ENCODE measurements at regions not wholly inside any gene's neighbourhood (a gene's known extent, or its start where the extent isn't known, plus 50 kb on each side); places are given as distances from the start of the nearest gene placed in this dataset.

GRCh38 chr15:91622235-91622634 lies 231.3 kb upstream of the SLCO3A1 start:
- H3K27me3 ChIP-seq (replicated peaks; ENCODE audit: insufficient read depth): peaks cover 4% of the 10 kb centered on the region; the same call in 1 of the 2 replicates
- no peak overlapping the region for H3K4me3 ChIP-seq
- no peak overlapping the region for H3K27ac ChIP-seq
- no peaks in the 10 kb centered on the region for H3K36me3 ChIP-seq (ENCODE audit: low read depth)
- H3K9me3 ChIP-seq (ENCODE audit: low read depth): no peaks in the 10 kb centered on the region
- no peak overlapping the region for H2AFZ ChIP-seq
- no peak for DNase-seq
- no peak overlapping the region for H3K4me2 ChIP-seq (ENCODE audit: unreplicated experiment)
- H3K9ac ChIP-seq: no peak overlapping the region
- H3F3A ChIP-seq (ENCODE audit: insufficient read depth): no peaks in the 10 kb centered on the region
- H3K4me1 ChIP-seq (ENCODE audit: insufficient read depth): no peaks in the 10 kb centered on the region
- 53 to 59% methylated on average over 4 of the region's 4 CpGs for WGBS, 2 experiments (ENCODE audit: low coverage in 1 of 2, low lambda C conversion rate in 2 of 2, missing lambda C conversion rate in 2 of 2)
- no peaks in the 10 kb centered on the region for H3K79me2 ChIP-seq (ENCODE audit: insufficient read depth)
- H3K9me2 ChIP-seq (ENCODE audit: insufficient read depth): no peaks in the 10 kb centered on the region
- in situ Hi-C loops (cut with MboI): no loop called here
- no peak for TF ChIP-seq EZH2 (IDR thresholded peaks at IDR 0.05; ENCODE audit: insufficient read depth, poor library complexity, severe bottlenecking)
- no peak for TF ChIP-seq EZH2phosphoT487 (IDR thresholded peaks at IDR 0.05; ENCODE audit: insufficient read depth, low read depth)
- no peaks in the 10 kb centered on the region for H4K20me1 ChIP-seq (ENCODE audit: insufficient read depth)

GRCh38 chr15:91622711-91623342 lies 230.7 kb upstream of the SLCO3A1 start:
- Histone ChIP-seq H4K20me1 (ENCODE audit: insufficient read depth) (no peaks in the 10 kb centered on the region), H3F3A (ENCODE audit: insufficient read depth) (no peaks in the 10 kb centered on the region), H3K9ac (no peak overlapping the region), H2AFZ (no peak overlapping the region), H3K27me3 (replicated peaks; ENCODE audit: insufficient read depth) (peaks cover 4% of the 10 kb centered on the region; the same call in 1 of the 2 replicates), H3K4me1 (ENCODE audit: insufficient read depth) (no peaks in the 10 kb centered on the region), H3K27ac (no peak overlapping the region), H3K4me3 (no peak overlapping the region), H3K9me2 (ENCODE audit: insufficient read depth) (no peaks in the 10 kb centered on the region), H3K36me3 (ENCODE audit: low read depth) (no peaks in the 10 kb centered on the region), H3K9me3 (ENCODE audit: low read depth) (no peaks in the 10 kb centered on the region), H3K79me2 (ENCODE audit: insufficient read depth) (no peaks in the 10 kb centered on the region), H3K4me2 (ENCODE audit: unreplicated experiment) (no peak overlapping the region)
- in situ Hi-C loops (cut with MboI): no loop called here
- TF ChIP-seq EZH2 (IDR thresholded peaks at IDR 0.05; ENCODE audit: insufficient read depth, poor library complexity, severe bottlenecking): no peak
- no peak for TF ChIP-seq EZH2phosphoT487 (IDR thresholded peaks at IDR 0.05; ENCODE audit: insufficient read depth, low read depth)
- DNase-seq: no peak
- 44 to 51% methylated on average over 8 of the region's 8 CpGs for WGBS, 2 experiments (ENCODE audit: low coverage in 1 of 2, low lambda C conversion rate in 2 of 2, missing lambda C conversion rate in 2 of 2)

GRCh38 chr15:91624353-91624968 lies 229.0 kb upstream of the SLCO3A1 start:
- in situ Hi-C loops (cut with MboI): no loop called here

GRCh38 chr15:91625506-91625905 lies 228.0 kb upstream of the SLCO3A1 start:
- H3K9me2 ChIP-seq (ENCODE audit: insufficient read depth): no peaks in the 10 kb centered on the region
- in situ Hi-C loops (cut with MboI): no loop called here

More at GRCh38 chr15:91624353-91624968, 229.0 kb upstream of the SLCO3A1 start:
- Histone ChIP-seq H3K79me2 (ENCODE audit: insufficient read depth) (no peaks in the 10 kb centered on the region), H3K27ac (no peak overlapping the region), H3K27me3 (replicated peaks; ENCODE audit: insufficient read depth) (peaks cover 4% of the 10 kb centered on the region; the same call in 1 of the 2 replicates), H2AFZ (no peak overlapping the region), H3K9me3 (ENCODE audit: low read depth) (no peaks in the 10 kb centered on the region), H3K9ac (no peak overlapping the region), H3K36me3 (ENCODE audit: low read depth) (no peaks in the 10 kb centered on the region), H3K4me1 (ENCODE audit: insufficient read depth) (no peaks in the 10 kb centered on the region), H3F3A (ENCODE audit: insufficient read depth) (no peaks in the 10 kb centered on the region), H3K4me3 (no peak overlapping the region), H3K9me2 (ENCODE audit: insufficient read depth) (no peaks in the 10 kb centered on the region), H3K4me2 (ENCODE audit: unreplicated experiment) (no peak overlapping the region), H4K20me1 (ENCODE audit: insufficient read depth) (no peaks in the 10 kb centered on the region)
- 21 to 36% methylated on average over 3 of the region's 3 CpGs for WGBS, 2 experiments (ENCODE audit: low coverage in 1 of 2, low lambda C conversion rate in 2 of 2, missing lambda C conversion rate in 2 of 2)
- no peak for DNase-seq
- TF ChIP-seq EZH2phosphoT487 (IDR thresholded peaks at IDR 0.05; ENCODE audit: insufficient read depth, low read depth): no peak
- no peak for TF ChIP-seq EZH2 (IDR thresholded peaks at IDR 0.05; ENCODE audit: insufficient read depth, poor library complexity, severe bottlenecking)

More at GRCh38 chr15:91625506-91625905, 228.0 kb upstream of the SLCO3A1 start:
- no peak for TF ChIP-seq EZH2 (IDR thresholded peaks at IDR 0.05; ENCODE audit: insufficient read depth, poor library complexity, severe bottlenecking)
- TF ChIP-seq EZH2phosphoT487 (IDR thresholded peaks at IDR 0.05; ENCODE audit: insufficient read depth, low read depth): no peak
- Histone ChIP-seq H3K4me3 (no peak overlapping the region), H3K27ac (no peak overlapping the region), H3K79me2 (ENCODE audit: insufficient read depth) (no peaks in the 10 kb centered on the region), H3K9me3 (ENCODE audit: low read depth) (no peaks in the 10 kb centered on the region), H3K4me1 (ENCODE audit: insufficient read depth) (no peaks in the 10 kb centered on the region), H3K36me3 (ENCODE audit: low read depth) (no peaks in the 10 kb centered on the region), H2AFZ (no peak overlapping the region), H3K4me2 (ENCODE audit: unreplicated experiment) (no peak overlapping the region), H3K27me3 (replicated peaks; ENCODE audit: insufficient read depth) (peaks cover 4% of the 10 kb centered on the region; the same call in 1 of the 2 replicates), H3K9ac (no peak overlapping the region), H3F3A (ENCODE audit: insufficient read depth) (no peaks in the 10 kb centered on the region), H4K20me1 (ENCODE audit: insufficient read depth) (no peaks in the 10 kb centered on the region)
- DNase-seq: no peak
- WGBS, 2 experiments (ENCODE audit: low coverage in 1 of 2, low lambda C conversion rate in 2 of 2, missing lambda C conversion rate in 2 of 2): 83% methylated on average over 6 of the region's 6 CpGs
